ENCODE measurements at regions not wholly inside any gene's neighbourhood (a gene's known extent, or its start where the extent isn't known, plus 50 kb on each side); places are given as distances from the start of the nearest gene placed in this dataset.

GRCh38 chr1:14522926-14523241 is 75.6 kb upstream of the KAZN start:
- WGBS, 2 donors: 48 to 63% methylated on average over 4 of the region's 4 CpGs
- H3K4me3 ChIP-seq: no peak overlapping the region
- ATAC-seq: peak in 6 of 8 donors; percentile 43 to 83 (median 54)
- peaks cover 0 to 13% (median 10%) of the 10 kb centered on the region in 7 donors for H3K27me3 ChIP-seq
- no peaks in the 10 kb centered on the region for H3K36me3 ChIP-seq
- intact Hi-C loops (cut with DNase I): loop anchor here in 1 of 10 donors (10.0 kb wide), 1 partner anchor 278 kb away; no protein-coding TSS in a partner anchor
- no peak for TF ChIP-seq CTCF (IDR thresholded peaks at IDR 0.05)
- peaks cover 0 to 3% (median 0%) of the 10 kb centered on the region in 9 donors for H3K4me1 ChIP-seq
- H3K9me3 ChIP-seq: no peaks in the 10 kb centered on the region
- DNase-seq: peak; percentile 6 to 17
- peak overlapping the region in 3 of 10 donors; percentile 20 to 68 (median 44) for H3K27ac ChIP-seq

GRCh38 chr1:14524826-14525636 is 73.5 kb upstream of the KAZN start:
- DNase-seq: no peak
- no peak for TF ChIP-seq CTCF (IDR thresholded peaks at IDR 0.05)
- Histone ChIP-seq H3K27me3 (peaks cover 0 to 5% (median 4%) of the 10 kb centered on the region in 7 donors), H3K27ac (no peak overlapping the region), H3K36me3 (no peaks in the 10 kb centered on the region), H3K4me1 (peaks cover 0 to 3% (median 0%) of the 10 kb centered on the region in 9 donors), H3K4me3 (no peak overlapping the region), H3K9me3 (no peaks in the 10 kb centered on the region)
- no peak for ATAC-seq
- whole genome bisulfite sequencing, 2 donors: 84% methylated on average over 3 of the region's 3 CpGs
- intact Hi-C loops (cut with DNase I): loop anchor here in 1 of 10 donors (10.0 kb wide), 1 partner anchor 280 kb away; no protein-coding TSS in a partner anchor

- 59 to 64% methylated on average over 2 of the region's 2 CpGs for WGBS, 2 donors
- no peaks in the 10 kb centered on the region for H3K4me1 ChIP-seq
- H3K27ac ChIP-seq: no peak overlapping the region
- ATAC-seq (no peak), DNase-seq (no peak)
- H3K4me3 ChIP-seq: no peak overlapping the region
- H3K9me3 ChIP-seq: no peaks in the 10 kb centered on the region
- intact Hi-C loops (cut with DNase I): loop anchor here in 1 of 10 donors (10.0 kb wide), 1 partner anchor 285 kb away; no protein-coding TSS in a partner anchor
- no peak for TF ChIP-seq CTCF (IDR thresholded peaks at IDR 0.05)
- H3K27me3 ChIP-seq: peaks cover 0 to 9% (median 0%) of the 10 kb centered on the region in 7 donors
- H3K36me3 ChIP-seq: no peaks in the 10 kb centered on the region
These were observed 69.0 kb upstream of the KAZN start for GRCh38 chr1:14529475-14529874.

GRCh38 chr1:14531519-14531918 is 67.0 kb upstream of the KAZN start:
- H3K36me3 ChIP-seq: no peaks in the 10 kb centered on the region
- DNase-seq (no peak), ATAC-seq (no peak)
- no peaks in the 10 kb centered on the region for H3K4me1 ChIP-seq
- no peak for TF ChIP-seq CTCF (IDR thresholded peaks at IDR 0.05)
- 79 to 89% methylated on average over 4 of the region's 4 CpGs for WGBS, 2 donors
- no peak overlapping the region for H3K4me3 ChIP-seq
- peaks cover 0 to 4% (median 0%) of the 10 kb centered on the region in 7 donors for H3K27me3 ChIP-seq
- no peaks in the 10 kb centered on the region for H3K9me3 ChIP-seq
- intact Hi-C loops (cut with DNase I): no loop called here
- no peak overlapping the region for H3K27ac ChIP-seq

Measured in heart right ventricle (tissue), 16 donors.